MM.1S (cell line): ENCODE measurements at regions not wholly inside any gene's neighbourhood (a gene's known extent, or its start where the extent isn't known, plus 50 kb on each side); places are given as distances from the start of the nearest gene placed in this dataset.

Experiments
- DNase-seq: peaks from one replicate; pipeline ENCODE4 v3.0.0-alpha.2; 2015
- H2AFZ ChIP-seq: fragments of 300-600 bp; sonication (generic); 2 replicates; pipeline ENCODE4 v1.6.0; 2016; ENCODE audit warnings: antibody characterized with exemption, low read length
- H3F3A ChIP-seq: fragments of 300-600 bp; sonication (generic); 2 replicates; pipeline ENCODE4 v1.6.1; 2016; ENCODE audit warnings: mild to moderate bottlenecking, antibody characterized with exemption, low read length, moderate library complexity, mixed read lengths; ENCODE audit not compliant: insufficient read depth
- H3K27ac ChIP-seq: fragments of 300-600 bp; sonication (generic); 2 replicates; pipeline ENCODE4 v1.5.1; 2016; ENCODE audit warnings: mild to moderate bottlenecking, low read length
- H3K27me3 ChIP-seq: fragments of 300-600 bp; sonication (generic); replicated peaks from 2 replicates; pipeline ENCODE4 v1.6.0; 2016; ENCODE audit warnings: low read length; ENCODE audit not compliant: insufficient read depth
- H3K36me3 ChIP-seq: fragments of 300-600 bp; sonication (generic); replicated peaks from 2 replicates; pipeline ENCODE4 v1.6.1; 2016; ENCODE audit warnings: mild to moderate bottlenecking, low read length, mixed read lengths; ENCODE audit not compliant: insufficient read depth
- H3K4me1 ChIP-seq: fragments of 300-600 bp; sonication (generic); 2 replicates; pipeline ENCODE4 v1.6.1; 2016; ENCODE audit warnings: low read length, mixed read lengths
- H3K4me2 ChIP-seq: fragments of 300-600 bp; sonication (generic); 2 replicates; pipeline ENCODE4 v1.6.0; 2016; ENCODE audit warnings: low read depth, low read length
- H3K4me3 ChIP-seq: fragments of 300-600 bp; sonication (generic); 2 replicates; pipeline ENCODE4 v1.5.1; 2016; ENCODE audit warnings: low read length, mixed read lengths
- H3K79me2 ChIP-seq: fragments of 300-600 bp; sonication (generic); 2 replicates; pipeline ENCODE4 v1.6.1; 2016; ENCODE audit warnings: mixed run types, low read length, mixed read lengths
- H3K9ac ChIP-seq: fragments of 300-600 bp; sonication (generic); 2 replicates; pipeline ENCODE4 v1.6.1; 2016; ENCODE audit warnings: low read length, mixed read lengths
- H3K9me2 ChIP-seq: fragments of 300-600 bp; sonication (generic); replicated peaks from 2 replicates; pipeline ENCODE4 v1.6.1; 2016; ENCODE audit warnings: mild to moderate bottlenecking, low read length, mixed read lengths; ENCODE audit not compliant: insufficient read depth
- H3K9me3 ChIP-seq: fragments of 300-600 bp; sonication (generic); replicated peaks from 2 replicates; pipeline ENCODE4 v1.6.1; 2016; ENCODE audit warnings: mild to moderate bottlenecking, low read length, mixed read lengths; ENCODE audit not compliant: insufficient read depth
- H4K20me1 ChIP-seq: fragments of 300-600 bp; sonication (generic); 2 replicates; pipeline ENCODE4 v1.6.1; 2016; ENCODE audit warnings: mild to moderate bottlenecking, low read length, moderate library complexity, mixed read lengths; ENCODE audit not compliant: insufficient read depth
- EZH2 ChIP-seq: fragments of 300-600 bp; sonication (generic); optimal IDR thresholded peaks from 2 replicates; pipeline ENCODE3; 2017; ENCODE audit warnings: low read depth, mild to moderate bottlenecking, antibody characterized with exemption, low read length, mixed read lengths
- EZH2phosphoT487 ChIP-seq: fragments of 300-600 bp; sonication (generic); IDR thresholded peaks from 2 replicates; pipeline ENCODE4 v1.6.1; 2018; ENCODE audit warnings: antibody characterized with exemption, low read length
- TF ChIP-seq, protein P1 (sequence below): fragments of 300-600 bp; sonication (generic); IDR thresholded peaks from 2 replicates; pipeline ENCODE4 v1.5.1; 2016; ENCODE audit warnings: antibody characterized with exemption, low read length, mixed read lengths

DNA sequence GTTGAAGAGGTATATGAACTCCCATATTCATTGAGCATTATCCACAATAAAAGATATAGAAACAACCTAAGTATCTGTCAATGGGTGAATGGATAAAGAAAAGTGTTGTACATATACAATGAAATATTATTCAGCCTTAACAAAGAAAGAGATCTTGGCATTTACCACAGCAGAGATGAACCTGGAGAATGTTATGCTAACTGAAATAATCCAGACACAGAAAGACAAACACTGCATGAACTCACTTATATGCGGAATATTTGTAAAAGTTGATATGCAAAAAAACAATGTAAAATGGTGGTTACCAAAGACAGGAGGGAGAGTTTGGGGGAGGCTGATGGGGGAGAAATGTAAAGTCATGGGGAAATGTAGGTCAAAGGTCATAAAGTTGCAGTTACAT lies 278.7 kb downstream of the ZNF608 start:
- Histone ChIP-seq H3K36me3 (no peaks in the 10 kb centered on the region), H3K9me3 (no peaks in the 10 kb centered on the region), H4K20me1 (no peaks in the 10 kb centered on the region), H3K4me1 (no peaks in the 10 kb centered on the region), H3K79me2 (no peaks in the 10 kb centered on the region), H3F3A (no peaks in the 10 kb centered on the region), H3K27ac (no peak overlapping the region), H3K4me3 (no peak overlapping the region), H3K9ac (no peak overlapping the region), H3K9me2 (no peaks in the 10 kb centered on the region), H3K4me2 (no peak overlapping the region), H2AFZ (no peak overlapping the region), H3K27me3 (no peaks in the 10 kb centered on the region)
- TF ChIP-seq, protein P1, sequence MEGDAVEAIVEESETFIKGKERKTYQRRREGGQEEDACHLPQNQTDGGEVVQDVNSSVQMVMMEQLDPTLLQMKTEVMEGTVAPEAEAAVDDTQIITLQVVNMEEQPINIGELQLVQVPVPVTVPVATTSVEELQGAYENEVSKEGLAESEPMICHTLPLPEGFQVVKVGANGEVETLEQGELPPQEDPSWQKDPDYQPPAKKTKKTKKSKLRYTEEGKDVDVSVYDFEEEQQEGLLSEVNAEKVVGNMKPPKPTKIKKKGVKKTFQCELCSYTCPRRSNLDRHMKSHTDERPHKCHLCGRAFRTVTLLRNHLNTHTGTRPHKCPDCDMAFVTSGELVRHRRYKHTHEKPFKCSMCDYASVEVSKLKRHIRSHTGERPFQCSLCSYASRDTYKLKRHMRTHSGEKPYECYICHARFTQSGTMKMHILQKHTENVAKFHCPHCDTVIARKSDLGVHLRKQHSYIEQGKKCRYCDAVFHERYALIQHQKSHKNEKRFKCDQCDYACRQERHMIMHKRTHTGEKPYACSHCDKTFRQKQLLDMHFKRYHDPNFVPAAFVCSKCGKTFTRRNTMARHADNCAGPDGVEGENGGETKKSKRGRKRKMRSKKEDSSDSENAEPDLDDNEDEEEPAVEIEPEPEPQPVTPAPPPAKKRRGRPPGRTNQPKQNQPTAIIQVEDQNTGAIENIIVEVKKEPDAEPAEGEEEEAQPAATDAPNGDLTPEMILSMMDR = no peak
- TF ChIP-seq EZH2 (no peak), EZH2phosphoT487 (no peak)
- DNase-seq = no peak

DNA sequence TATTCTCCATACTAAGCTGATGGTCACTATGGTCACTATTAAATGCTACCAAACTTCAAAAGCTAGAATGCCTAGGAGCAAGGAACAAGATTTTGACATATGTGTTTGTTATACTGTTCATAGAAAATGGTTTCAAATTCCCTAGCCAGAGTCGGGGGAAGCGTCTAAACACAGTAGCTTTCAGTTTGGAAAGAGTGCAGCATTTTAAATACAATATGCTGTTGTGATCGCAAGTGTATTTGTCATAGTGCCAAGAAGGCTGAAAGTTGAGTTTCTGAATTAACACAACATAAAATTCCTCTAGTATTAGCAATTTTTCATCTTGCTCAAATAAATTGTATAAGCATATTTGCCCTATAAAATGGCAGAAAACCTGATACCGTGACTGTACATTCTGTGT lies 280.4 kb downstream of the ZNF608 start:
- H3K4me2 ChIP-seq = no peak overlapping the region
- H4K20me1 ChIP-seq = no peaks in the 10 kb centered on the region
- H3K9ac ChIP-seq = no peak overlapping the region
- H3K79me2 ChIP-seq = no peaks in the 10 kb centered on the region
- TF ChIP-seq EZH2 = no peak
- TF ChIP-seq EZH2phosphoT487 = no peak
- TF ChIP-seq, protein P1 = no peak
- no peaks in the 10 kb centered on the region for H3K4me1 ChIP-seq
- no peak overlapping the region for H3K4me3 ChIP-seq
- no peaks in the 10 kb centered on the region for H3K9me2 ChIP-seq
- DNase-seq = no peak
- H3K27me3 ChIP-seq = no peaks in the 10 kb centered on the region
- no peaks in the 10 kb centered on the region for H3K9me3 ChIP-seq
- H2AFZ ChIP-seq = no peak overlapping the region
- H3K36me3 ChIP-seq = no peaks in the 10 kb centered on the region
- H3F3A ChIP-seq = no peaks in the 10 kb centered on the region
- no peak overlapping the region for H3K27ac ChIP-seq

GRCh38 chr5:124463851-124464250 lies 282.6 kb downstream of the ZNF608 start:
- no peaks in the 10 kb centered on the region for H3K79me2 ChIP-seq
- no peaks in the 10 kb centered on the region for H3K27me3 ChIP-seq
- H3K27ac ChIP-seq = no peak overlapping the region
- no peak for DNase-seq
- H3K9me2 ChIP-seq = no peaks in the 10 kb centered on the region
- peaks cover 9% of the 10 kb centered on the region; the same call in 1 of the 2 replicates for H3K4me1 ChIP-seq
- TF ChIP-seq, protein P1 = no peak
- TF ChIP-seq EZH2phosphoT487 = no peak
- TF ChIP-seq EZH2 = no peak
- no peak overlapping the region for H3K9ac ChIP-seq
- H3K9me3 ChIP-seq = no peaks in the 10 kb centered on the region
- no peaks in the 10 kb centered on the region for H4K20me1 ChIP-seq
- H3K36me3 ChIP-seq = no peaks in the 10 kb centered on the region
- no peak overlapping the region for H3K4me3 ChIP-seq
- H2AFZ ChIP-seq = no peak overlapping the region
- H3F3A ChIP-seq = no peaks in the 10 kb centered on the region
- H3K4me2 ChIP-seq = no peak overlapping the region
